DND-41 (cell line): ENCODE measurements at regions not wholly inside any gene's neighbourhood (a gene's known extent, or its start where the extent isn't known, plus 50 kb on each side); places are given as distances from the start of the nearest gene placed in this dataset.
"Not testable (repeated sequence)": the region's sequence is repeated elsewhere in the genome, so short reads cannot be mapped to it uniquely, and the experiment has no call there.

Source experiments
- ATAC-seq: fragments of 200-7000 bp; cut with Tn5 transposase; 3 replicates; pipeline ENCODE4 v1.9.1; 2021; ENCODE audit warnings: low read depth; ENCODE audit not compliant: insufficient read depth
- DNase-seq: peaks from one replicate; pipeline ENCODE4 v3.0.0-alpha.2; 2020
- H2AFZ ChIP-seq: 2 replicates; pipeline ENCODE4 v1.6.0; 2012; ENCODE audit warnings: low read depth, low read length
- H3K27ac ChIP-seq: 2 replicates; pipeline ENCODE4 v1.5.1; 2012; ENCODE audit warnings: low read length, inconsistent platforms
- H3K27me3 ChIP-seq: fragments of 200-600 bp; sonication (generic); 2 replicates; pipeline ENCODE4 v1.6.0; 2012; ENCODE audit warnings: low read length, mild to moderate bottlenecking, inconsistent platforms; ENCODE audit not compliant: insufficient read depth, poor library complexity
- H3K36me3 ChIP-seq: 2 replicates; pipeline ENCODE4 v1.5.1; 2012; ENCODE audit warnings: low read length, inconsistent platforms; ENCODE audit not compliant: insufficient read depth
- H3K4me1 ChIP-seq: 2 replicates; pipeline ENCODE4 v1.5.1; 2012; ENCODE audit warnings: mild to moderate bottlenecking, low read length; ENCODE audit not compliant: insufficient read depth
- H3K4me2 ChIP-seq: 2 replicates; pipeline ENCODE4 v1.6.0; 2012; ENCODE audit warnings: mild to moderate bottlenecking, moderate library complexity, low read length, inconsistent platforms; ENCODE audit not compliant: insufficient read depth
- H3K4me3 ChIP-seq, 2 experiments: fragments of 200-600 bp in 1 of 2; shearing (Covaris generic) in 1 of 2; 2 replicates each; pipeline ENCODE4 v1.5.1; 2012 to 2016; ENCODE audit warnings: inconsistent platforms in 2 of 2, low read length in 2 of 2, mild to moderate bottlenecking in 2 of 2, low read depth in 1 of 2, moderate library complexity in 1 of 2
- H3K79me2 ChIP-seq: 2 replicates; pipeline ENCODE4 v1.6.0; 2012; ENCODE audit warnings: low read length, inconsistent platforms; ENCODE audit not compliant: insufficient read depth
- H3K9ac ChIP-seq: 2 replicates; pipeline ENCODE4 v1.6.0; 2012; ENCODE audit warnings: low read depth, mild to moderate bottlenecking, inconsistent platforms, low read length, moderate library complexity
- H3K9me3 ChIP-seq: 2 replicates; pipeline ENCODE4 v1.5.1; 2012; ENCODE audit warnings: low read length, moderate library complexity, mild to moderate bottlenecking, inconsistent platforms; ENCODE audit not compliant: insufficient read depth, severe bottlenecking
- H4K20me1 ChIP-seq: 2 replicates; pipeline ENCODE4 v1.6.0; 2012; ENCODE audit warnings: low read length; ENCODE audit not compliant: insufficient read depth
- CTCF ChIP-seq: IDR thresholded peaks from 2 replicates; pipeline ENCODE4 v1.5.1; 2012; ENCODE audit warnings: borderline replicate concordance, low read length, moderate library complexity, mild to moderate bottlenecking; ENCODE audit not compliant: poor library complexity, severe bottlenecking; ENCODE audit errors: extremely low read depth
- EZH2 ChIP-seq: IDR thresholded peaks from 3 replicates; pipeline ENCODE4 v1.6.1; 2012; ENCODE audit warnings: borderline replicate concordance, low read depth, mild to moderate bottlenecking, moderate library complexity, low read length, inconsistent platforms; ENCODE audit not compliant: severe bottlenecking

DNA sequence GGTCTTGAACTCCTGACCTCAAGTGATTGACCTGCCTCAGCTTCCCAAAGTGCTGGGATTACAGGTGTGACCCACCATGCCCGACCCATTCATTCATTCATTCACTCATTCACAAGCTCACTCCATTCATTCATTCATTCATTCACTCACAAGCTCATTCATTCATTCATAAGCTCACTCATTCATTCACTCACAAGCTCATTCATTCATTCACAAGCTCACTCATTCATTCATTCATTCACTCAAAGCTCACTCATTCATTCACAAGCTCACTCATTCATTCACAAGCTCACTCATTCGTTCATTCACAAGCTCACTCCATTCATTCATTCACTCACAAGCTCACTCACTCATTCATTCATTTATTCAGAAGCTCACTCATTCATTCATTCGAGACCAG, 198.6 kb downstream of the SHOX start:
- no peaks in the 10 kb centered on the region for H3K79me2 ChIP-seq
- no peaks in the 10 kb centered on the region for H3K9me3 ChIP-seq
- H2AFZ ChIP-seq, result no peak overlapping the region
- no peak for ATAC-seq
- no peak for DNase-seq
- no peak overlapping the region for H3K4me3 ChIP-seq
- H4K20me1 ChIP-seq, result no peaks in the 10 kb centered on the region
- no peaks in the 10 kb centered on the region for H3K36me3 ChIP-seq
- no peaks in the 10 kb centered on the region for H3K4me1 ChIP-seq
- no peak for TF ChIP-seq CTCF
- no peak for TF ChIP-seq EZH2
- no peak overlapping the region for H3K27ac ChIP-seq
- no peak overlapping the region for H3K9ac ChIP-seq
- no peaks in the 10 kb centered on the region for H3K27me3 ChIP-seq
- no peak overlapping the region for H3K4me2 ChIP-seq

GRCh38 chrX:828411-828959, 197.9 kb downstream of the SHOX start:
- Histone ChIP-seq H3K36me3 (no peaks in the 10 kb centered on the region), H3K9me3 (no peaks in the 10 kb centered on the region), H2AFZ (no peak overlapping the region), H3K4me3 (no peak overlapping the region), H3K4me1 (no peaks in the 10 kb centered on the region), H3K27ac (no peak overlapping the region), H3K9ac (no peak overlapping the region), H3K4me2 (no peak overlapping the region), H3K79me2 (no peaks in the 10 kb centered on the region), H4K20me1 (no peaks in the 10 kb centered on the region), H3K27me3 (no peaks in the 10 kb centered on the region)
- ATAC-seq, result no peak
- no peak for DNase-seq
- TF ChIP-seq EZH2 (no peak), CTCF (no peak)

DNA sequence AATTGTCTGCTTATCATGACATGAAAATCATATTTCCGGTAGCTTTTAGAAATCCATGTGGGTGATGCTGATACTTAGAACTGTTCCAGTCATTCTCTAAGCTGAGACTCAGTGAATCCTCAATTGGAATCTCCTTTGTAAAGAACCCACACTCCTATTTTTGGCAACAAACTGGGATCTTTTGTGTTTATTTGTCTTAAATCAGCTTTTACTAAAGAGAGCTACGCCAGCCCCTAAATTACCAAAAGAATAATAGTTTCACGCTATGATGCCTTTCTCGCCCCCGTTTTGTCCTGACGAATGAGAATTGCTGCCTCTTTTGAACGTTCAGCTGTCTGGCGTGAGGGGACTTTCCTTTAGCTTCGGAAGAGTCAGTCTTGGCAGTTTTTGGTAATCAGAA, 195.9 kb downstream of the SHOX start:
- no peaks in the 10 kb centered on the region for H3K27me3 ChIP-seq
- no peaks in the 10 kb centered on the region for H3K36me3 ChIP-seq
- no peak for TF ChIP-seq CTCF
- TF ChIP-seq EZH2, result no peak
- no peaks in the 10 kb centered on the region for H3K4me1 ChIP-seq
- H3K79me2 ChIP-seq, result no peaks in the 10 kb centered on the region
- H3K27ac ChIP-seq, result no peak overlapping the region
- ATAC-seq, result no peak
- H2AFZ ChIP-seq, result no peak overlapping the region
- DNase-seq, result no peak
- H3K4me2 ChIP-seq, result no peak overlapping the region
- no peaks in the 10 kb centered on the region for H4K20me1 ChIP-seq
- H3K9ac ChIP-seq, result no peak overlapping the region
- H3K4me3 ChIP-seq, result no peak overlapping the region
- no peaks in the 10 kb centered on the region for H3K9me3 ChIP-seq

DNA sequence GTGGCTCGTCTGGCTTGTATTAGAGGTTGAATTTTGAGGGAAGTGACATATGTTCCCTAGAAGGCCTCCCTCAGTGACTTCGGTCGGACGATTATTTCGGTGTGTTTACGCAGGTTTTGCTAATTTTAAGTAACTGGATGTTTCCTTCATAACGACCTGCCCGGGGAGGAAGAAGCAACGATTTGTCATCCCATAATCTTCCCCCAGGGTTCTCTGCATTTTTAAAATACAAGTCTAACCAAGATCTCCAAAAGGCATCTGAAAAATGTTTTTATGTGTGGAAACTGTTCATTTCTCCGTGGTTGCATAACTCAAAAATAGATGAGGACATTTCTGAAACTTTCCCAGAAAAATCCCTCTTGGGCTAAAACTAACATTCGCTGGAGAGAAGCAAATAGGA, 195.4 kb downstream of the SHOX start:
- H3K27me3 ChIP-seq, result no peaks in the 10 kb centered on the region
- H3K4me1 ChIP-seq, result no peaks in the 10 kb centered on the region
- no peaks in the 10 kb centered on the region for H3K9me3 ChIP-seq
- no peak overlapping the region for H3K4me2 ChIP-seq
- ATAC-seq (no peak), DNase-seq (no peak)
- H3K27ac ChIP-seq, result no peak overlapping the region
- no peak overlapping the region for H2AFZ ChIP-seq
- no peaks in the 10 kb centered on the region for H3K79me2 ChIP-seq
- H4K20me1 ChIP-seq, result no peaks in the 10 kb centered on the region
- no peak overlapping the region for H3K9ac ChIP-seq
- no peaks in the 10 kb centered on the region for H3K36me3 ChIP-seq
- TF ChIP-seq CTCF, result no peak
- no peak for TF ChIP-seq EZH2
- no peak overlapping the region for H3K4me3 ChIP-seq

DNA sequence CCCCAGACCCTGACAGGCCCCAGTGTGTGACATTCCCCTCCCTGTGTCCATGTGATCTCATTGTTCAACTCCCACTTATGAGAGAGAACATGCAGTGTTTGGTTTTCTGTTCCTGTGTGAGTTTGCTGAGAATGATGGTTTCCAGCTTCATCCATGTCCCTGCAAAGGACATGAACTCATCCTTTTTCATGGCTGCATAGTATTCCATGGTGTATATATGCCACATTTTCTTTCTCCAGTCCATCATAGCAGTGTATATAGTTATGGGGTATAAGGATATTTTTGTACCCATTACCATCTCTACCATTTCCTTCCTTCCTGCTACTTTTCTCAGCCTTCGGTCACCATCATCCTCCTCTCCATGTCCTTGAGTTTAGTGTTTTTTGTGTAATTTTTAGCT, 192.5 kb downstream of the SHOX start:
- H2AFZ ChIP-seq, H4K20me1 ChIP-seq, H3K36me3 ChIP-seq, H3K9me3 ChIP-seq, H3K4me3 ChIP-seq, DNase-seq, H3K4me1 ChIP-seq, H3K4me2 ChIP-seq, H3K27ac ChIP-seq, H3K27me3 ChIP-seq, H3K9ac ChIP-seq, H3K79me2 ChIP-seq, ATAC-seq: not testable (repeated sequence)
